K562 (cell line): ENCODE measurements at regions not wholly inside any gene's neighbourhood (a gene's known extent, or its start where the extent isn't known, plus 50 kb on each side); places are given as distances from the start of the nearest gene placed in this dataset.

Experiments used
- ATAC-seq: fragments of 200-7000 bp; cut with Tn5 transposase; 3 replicates; pipeline ENCODE4 v1.9.1; 2020; ENCODE audit warnings: moderate library complexity
- BruUV-seq: library from RNA; stranded (reverse); fragments of 400-500 nt; replicated peaks from 2 replicates; lab custom pipeline; 2021; lab: Mats Ljungman, UMichigan
- CTCF ChIA-PET: fragments of 300-600 bp; formaldehyde crosslinking; extraction: SDS; loops from one replicate; lab custom pipeline; 2021; ENCODE audit warnings: low intra/inter-chr PET ratio; lab: Yijun Ruan, JAX
- POLR2A ChIA-PET: fragments of 300-600, 350-650 bp; sonication (Branson Sonifier 250); formaldehyde crosslinking; extraction: SDS; loops from one replicate; lab custom pipeline; 2021; ENCODE audit warnings: antibody characterized with exemption, inconsistent platforms; lab: Yijun Ruan, JAX
- DNase-seq, 4 experiments: peaks; one replicate each; pipeline versions ENCODE4 v3.0.0 to v3.0.0-alpha.2; 2011 to 2018; ENCODE audit warnings: low spot score in 3 of 4, mixed read lengths in 3 of 4; ENCODE audit errors: extremely low read depth in 1 of 4
- FAIRE-seq: peaks from 2 replicates; lab custom pipeline; 2011; peaks lifted over from hg19 to GRCh38; lab: Jason Lieb, UNC
- H2AFZ ChIP-seq: 2 replicates; pipeline ENCODE4 v1.6.0; 2011; ENCODE audit warnings: low read depth, low read length, control low read depth, inconsistent platforms
- H3K27ac ChIP-seq: fragments of 200-600 bp; 3 replicates; pipeline ENCODE4 v1.8.0; 2011; ENCODE audit warnings: low read depth, mild to moderate bottlenecking, control low read depth, inconsistent platforms, low read length, moderate library complexity, mixed read lengths; ENCODE audit errors: extremely low read depth
- H3K27me3 ChIP-seq, 2 experiments: fragments of 300-600 bp in 1 of 2; 2 replicates in 1 of 2; 3 replicates in 1 of 2; pipeline versions ENCODE4 v1.6.0 to v1.8.0; 2011; ENCODE audit warnings: inconsistent platforms in 2 of 2, low read length in 2 of 2, mild to moderate bottlenecking in 1 of 2, mixed read lengths in 1 of 2, moderate library complexity in 1 of 2; ENCODE audit not compliant: control insufficient read depth in 2 of 2, insufficient read depth in 2 of 2
- H3K36me3 ChIP-seq: fragments of 300-600 bp; 3 replicates; pipeline ENCODE4 v1.8.0; 2011; ENCODE audit warnings: mild to moderate bottlenecking, low read length, inconsistent platforms; ENCODE audit not compliant: control insufficient read depth, insufficient read depth
- H3K4me1 ChIP-seq, 2 experiments: fragments of 200-600 bp in 1 of 2; replicated peaks in 1 of 2; 2 replicates in 1 of 2; 3 replicates in 1 of 2; pipeline versions ENCODE4 v1.5.1 to v1.8.0; 2011; ENCODE audit warnings: inconsistent platforms in 2 of 2, low read length in 2 of 2, mild to moderate bottlenecking in 1 of 2, mixed read lengths in 1 of 2, moderate library complexity in 1 of 2; ENCODE audit not compliant: control insufficient read depth in 2 of 2, insufficient read depth in 2 of 2
- H3K4me2 ChIP-seq: 2 replicates; pipeline ENCODE4 v1.6.1; 2011; ENCODE audit warnings: low read length, control low read depth, inconsistent platforms, mixed read lengths; ENCODE audit not compliant: insufficient read depth
- H3K4me3 ChIP-seq: fragments of 200-600 bp; sonication (generic), shearing (Covaris generic); 2 replicates; pipeline ENCODE4 v1.5.1; 2016; ENCODE audit warnings: control low read depth, inconsistent platforms
- H3K79me2 ChIP-seq: fragments of 200-600 bp; 3 replicates; pipeline ENCODE4 v1.8.0; 2011; ENCODE audit warnings: low read length, inconsistent platforms; ENCODE audit not compliant: control insufficient read depth, insufficient read depth
- H3K9ac ChIP-seq, 2 experiments: 2 replicates each; pipeline versions ENCODE4 v1.6.0 to v1.6.1; 2011; ENCODE audit warnings: low read depth in 2 of 2, low read length in 2 of 2, control low read depth in 1 of 2, inconsistent platforms in 1 of 2, mild to moderate bottlenecking in 1 of 2, mixed read lengths in 1 of 2; ENCODE audit not compliant: insufficient read depth in 1 of 2
- H3K9me1 ChIP-seq: one replicate; pipeline ENCODE4 v1.6.0; 2011; ENCODE audit warnings: inconsistent platforms, mild to moderate bottlenecking, low read length, moderate library complexity; ENCODE audit not compliant: control insufficient read depth, insufficient read depth
- H3K9me3 ChIP-seq: replicated peaks from 2 replicates; pipeline ENCODE4 v1.5.1; 2011; ENCODE audit warnings: low read depth, low read length, inconsistent platforms; ENCODE audit not compliant: control insufficient read depth, insufficient read depth
- H4K20me1 ChIP-seq: replicated peaks from 2 replicates; pipeline ENCODE4 v1.6.1; 2011; ENCODE audit warnings: low read length, inconsistent platforms, mixed read lengths; ENCODE audit not compliant: control insufficient read depth, insufficient read depth
- HDAC3 ChIP-seq: fragments of 450-650 bp; IDR thresholded peaks from 2 replicates; pipeline ENCODE4 v1.6.1; 2018; ENCODE audit warnings: borderline replicate concordance, mild to moderate bottlenecking, moderate library complexity; ENCODE audit not compliant: partially characterized antibody
- KLF13 ChIP-seq: fragments of 450-650 bp; IDR thresholded peaks from 2 replicates; pipeline ENCODE4 v1.6.1; 2016; ENCODE audit warnings: missing genetic modification characterization, low read depth, mild to moderate bottlenecking, missing compliant biosample characterization, moderate library complexity, borderline replicate concordance
- NRF1 ChIP-seq, 2 experiments: fragments of 450-650 bp; IDR thresholded peaks in 1 of 2; conservative IDR thresholded peaks in 1 of 2; 2 replicates each; pipeline ENCODE4 v1.6.1; 2014; ENCODE audit warnings: mild to moderate bottlenecking in 2 of 2
- PCBP2 ChIP-seq: fragments of 200-400 bp; formaldehyde crosslinking; IDR thresholded peaks from 2 replicates; pipeline ENCODE4 v1.6.1; 2018; ENCODE audit warnings: low read length, low read depth, mild to moderate bottlenecking, moderate library complexity; ENCODE audit not compliant: poor library complexity, severe bottlenecking
- SNAPC5 ChIP-seq: fragments of 250-450 bp; sonication (Bioruptor Pico); IDR thresholded peaks from 2 replicates; pipeline ENCODE4 v1.8.0; 2021; ENCODE audit warnings: moderate library complexity, mild to moderate bottlenecking, inconsistent platforms
- TBL1XR1 ChIP-seq, 2 experiments: IDR thresholded peaks; 2 replicates each; pipeline ENCODE4 v1.6.1; 2012; ENCODE audit warnings: improper control_type of control experiment in 2 of 2, low read length in 2 of 2, mild to moderate bottlenecking in 1 of 2
- TOE1 ChIP-seq, 2 experiments: fragments of 450-650 bp in 1 of 2; sonication (generic) in 1 of 2; formaldehyde crosslinking in 1 of 2; IDR thresholded peaks; 2 replicates each; pipeline versions ENCODE4 v1.7.1 to v1.8.0; 2016 to 2022; ENCODE audit warnings: borderline replicate concordance in 2 of 2, mild to moderate bottlenecking in 2 of 2, antibody characterized with exemption in 1 of 2, inconsistent platforms in 1 of 2, low read depth in 1 of 2, missing genetic modification reagents in 1 of 2, moderate library complexity in 1 of 2
- TSHZ1 ChIP-seq: fragments of 250-450 bp; sonication (Bioruptor Pico); IDR thresholded peaks from 2 replicates; pipeline ENCODE4 v1.4.0; 2020; ENCODE audit warnings: mild to moderate bottlenecking, moderate library complexity
- ZBED1 ChIP-seq: IDR thresholded peaks from 2 replicates; pipeline ENCODE4 v1.6.1; 2014
- ZNF395 ChIP-seq: fragments of 200-800 bp; sonication (Bioruptor generic); IDR thresholded peaks from 2 replicates; pipeline ENCODE4 v1.6.1; 2017; ENCODE audit warnings: missing genetic modification characterization, missing compliant biosample characterization
- ZNF778 ChIP-seq: fragments of 450-650 bp; formaldehyde crosslinking; IDR thresholded peaks from 2 replicates; pipeline ENCODE4 v1.4.0; 2020; ENCODE audit warnings: mild to moderate bottlenecking, moderate library complexity
- WGBS: fragments of 100-300 bp; shearing (Covaris generic); methylation state at CpG from one replicate; pipeline ENCODE4 v1.1.6; 2016; ENCODE audit warnings: low coverage, mixed read lengths; ENCODE audit not compliant: insufficient coverage; ENCODE audit errors: missing lambda C conversion rate; 5-methylcytosine and 5-hydroxymethylcytosine counted together
- in situ Hi-C: fragments of 300-500 bp; cut with MboI; formaldehyde crosslinking; loops from 4 replicates; pipeline ENCODE4 v1.15.0; 2018; ENCODE audit warnings: inconsistent platforms, mixed read lengths
- intact Hi-C: fragments of 100-400 bp; cut with micrococcal nuclease; formaldehyde crosslinking; loops from 2 replicates; pipeline ENCODE4 v1.14.2; 2022

- FAIRE-seq, result no peak
- intact Hi-C loops, result no loop called here
- no peaks in the 10 kb centered on the region for H3K4me1 ChIP-seq
- no peaks in the 10 kb centered on the region; the same call in 1 of the 2 replicates for H3K9me3 ChIP-seq
- no peak overlapping the region for H3K4me2 ChIP-seq
- H3K27me3 ChIP-seq, result no peaks in the 10 kb centered on the region
- no peaks in the 10 kb centered on the region for H3K79me2 ChIP-seq
- TF ChIP-seq PCBP2 (no peak), SNAPC5 (CRISPR knock-in tag) (no peak), ZNF395 (CRISPR knock-in tag) (no peak), KLF13 (tag) (no peak), TBL1XR1 (IDR thresholded peaks at IDR 0.05; ENCODE audit: low read length in 2 of 2) (no peak), HDAC3 (no peak), TOE1 (IDR thresholded peaks at IDR 0.05; ENCODE audit: borderline replicate concordance) (no peak), TOE1 (CRISPR knock-in tag; IDR thresholded peaks at IDR 0.05; ENCODE audit: borderline replicate concordance, low read depth) (no peak), ZNF778 (CRISPR knock-in tag) (no peak), ZBED1 (no peak), NRF1 (conservative IDR thresholded peaks at IDR 0.05 in 1 of 2, IDR thresholded peaks at IDR 0.05 in 1 of 2) (no peak), TSHZ1 (CRISPR knock-in tag) (no peak)
- TF ChIP-seq, all 486 proteins: peak for 0
- H3K9ac ChIP-seq, result no peak overlapping the region
- no peak for DNase-seq
- H4K20me1 ChIP-seq, result no peaks in the 10 kb centered on the region
- ChIA-PET CTCF (no interaction called here), POLR2A (no interaction called here)
- no peak overlapping the region for H3K4me3 ChIP-seq
- no TSS peak for BruUV-seq
- in situ Hi-C loops, result no loop called here
- H3K9me1 ChIP-seq, result no peaks in the 10 kb centered on the region
- H3K36me3 ChIP-seq, result no peaks in the 10 kb centered on the region
- no peak overlapping the region for H2AFZ ChIP-seq
- 2% methylated on average over 2 of the region's 2 CpGs for WGBS
- no peak overlapping the region for H3K27ac ChIP-seq
- ATAC-seq, result no peak
Observed at GRCh38 chr2:150689590-150689989, 202.1 kb upstream of the RND3 start.
